GM03348 (cell line): ENCODE measurements at regions not wholly inside any gene's neighbourhood (a gene's known extent, or its start where the extent isn't known, plus 50 kb on each side); places are given as distances from the start of the nearest gene placed in this dataset.

Source experiments
- DNase-seq: peaks from one replicate; pipeline ENCODE4 v3.0.0; 2012; ENCODE audit warnings: low spot score

GRCh38 chr2:3115301-3116042 is 262.1 kb downstream of the EIPR1 start:
- DNase-seq = no peak

GRCh38 chr2:3114406-3115185 is 263.0 kb downstream of the EIPR1 start:
- no peak for DNase-seq

GRCh38 chr2:3113769-3114168 is 263.8 kb downstream of the EIPR1 start:
- DNase-seq = no peak

- peak; percentile 2 for DNase-seq
Measured at GRCh38 chr2:3113122-3113521, 264.5 kb downstream of the EIPR1 start.

GRCh38 chr2:3112553-3112952 is 265.1 kb downstream of the EIPR1 start:
- DNase-seq = peak; percentile 1

- no peak for DNase-seq
Measured at GRCh38 chr2:3112131-3112530, 265.5 kb downstream of the EIPR1 start.

- DNase-seq = no peak
Measured at GRCh38 chr2:3110994-3111666, 266.5 kb downstream of the EIPR1 start.

GRCh38 chr2:3110555-3110954 is 267.1 kb downstream of the EIPR1 start:
- no peak for DNase-seq

GRCh38 chr2:3108710-3109702 is 268.6 kb downstream of the EIPR1 start:
- no peak for DNase-seq

GRCh38 chr2:3108105-3108504 is 269.5 kb downstream of the EIPR1 start:
- peak; percentile 10 for DNase-seq

- DNase-seq = peak; percentile 2
Measured at GRCh38 chr2:3107567-3107966, 270.1 kb downstream of the EIPR1 start.

GRCh38 chr2:3105814-3106569 is 271.6 kb downstream of the EIPR1 start:
- peak; percentile 2 for DNase-seq

GRCh38 chr2:3104958-3105813 is 272.4 kb downstream of the EIPR1 start:
- peak; percentile 1 for DNase-seq

- DNase-seq = no peak
Measured at GRCh38 chr2:3104261-3104660, 273.4 kb downstream of the EIPR1 start.

- DNase-seq = peak; percentile 4
Measured at GRCh38 chr2:3102922-3103569, 274.6 kb downstream of the EIPR1 start.

GRCh38 chr2:3102081-3102921 is 275.3 kb downstream of the EIPR1 start:
- DNase-seq = peak; percentile 8

GRCh38 chr2:3101016-3101942 is 276.3 kb downstream of the EIPR1 start:
- DNase-seq = no peak
